GM12878 (cell line): ENCODE measurements at regions not wholly inside any gene's neighbourhood (a gene's known extent, or its start where the extent isn't known, plus 50 kb on each side); places are given as distances from the start of the nearest gene placed in this dataset.

Experiments used
- ATAC-seq: fragments of 200-7000 bp; cut with Tn5 transposase; 3 replicates; pipeline ENCODE4 v1.9.1; 2020; ENCODE audit warnings: mild to moderate bottlenecking, moderate library complexity
- BruUV-seq: library from RNA; stranded (reverse); fragments of 400-500 nt; replicated peaks from 2 replicates; lab custom pipeline; 2021; lab: Mats Ljungman, UMichigan
- CTCF ChIA-PET: fragments of 300-600 bp; sonication (Branson Sonifier 250); formaldehyde crosslinking; extraction: SDS; loops from one replicate; lab custom pipeline; 2021; ENCODE audit warnings: inconsistent platforms; lab: Yijun Ruan, JAX
- POLR2A ChIA-PET: fragments of 350-600 bp; formaldehyde crosslinking; extraction: SDS; loops from one replicate; lab custom pipeline; 2021; ENCODE audit warnings: inconsistent platforms; lab: Charles Lee
- RAD21 ChIA-PET: fragments of 300-600 bp; sonication (Branson Sonifier 250); formaldehyde crosslinking; loops from one replicate; lab custom pipeline; 2023; ENCODE audit warnings: antibody characterized with exemption; ENCODE audit not compliant: unreplicated experiment; lab: Charles Lee
- SMC1A ChIA-PET: fragments of 300-600 bp; sonication (Branson Sonifier 250); formaldehyde crosslinking; loops from one replicate; lab custom pipeline; 2023; ENCODE audit not compliant: unreplicated experiment, uncharacterized antibody; lab: Charles Lee
- DNase-seq: peaks from one replicate; pipeline ENCODE4 v3.0.0-alpha.2; 2011; ENCODE audit warnings: low read depth, low spot score
- FAIRE-seq: peaks from 3 replicates; lab custom pipeline; 2011; peaks lifted over from hg19 to GRCh38; lab: Jason Lieb, UNC
- H2AFZ ChIP-seq: 2 replicates; pipeline ENCODE4 v1.6.0; 2011; ENCODE audit warnings: low read depth, low read length, control low read depth; ENCODE audit not compliant: control insufficient read depth
- H3K27ac ChIP-seq: 2 replicates; pipeline ENCODE4 v1.5.1; 2011; ENCODE audit warnings: control low read depth; ENCODE audit not compliant: control insufficient read depth, insufficient read depth
- H3K27me3 ChIP-seq, 2 experiments: replicated peaks in 1 of 2; 2 replicates each; pipeline versions ENCODE4 v1.6.0 to v1.6.1; 2011; ENCODE audit warnings: low read length in 1 of 2; ENCODE audit not compliant: control insufficient read depth in 2 of 2, insufficient read depth in 2 of 2
- H3K36me3 ChIP-seq, 2 experiments: 2 replicates each; pipeline ENCODE4 v1.5.1; 2011; ENCODE audit warnings: low read length in 1 of 2; ENCODE audit not compliant: control insufficient read depth in 2 of 2, insufficient read depth in 2 of 2
- H3K4me1 ChIP-seq: 2 replicates; pipeline ENCODE4 v1.6.1; 2011; ENCODE audit warnings: mild to moderate bottlenecking, low read length, moderate library complexity, mixed read lengths; ENCODE audit not compliant: control insufficient read depth, insufficient read depth
- H3K4me2 ChIP-seq: 2 replicates; pipeline ENCODE4 v1.6.0; 2011; ENCODE audit warnings: control low read depth; ENCODE audit not compliant: control insufficient read depth, insufficient read depth
- H3K4me3 ChIP-seq: fragments of 200-600 bp; sonication (generic); 2 replicates; pipeline ENCODE4 v1.5.1; 2016
- H3K79me2 ChIP-seq: 2 replicates; pipeline ENCODE4 v1.6.0; 2011; ENCODE audit warnings: low read length; ENCODE audit not compliant: control insufficient read depth, insufficient read depth
- H3K9ac ChIP-seq: 2 replicates; pipeline ENCODE4 v1.8.0; 2011; ENCODE audit warnings: low read length, control low read depth, mixed read lengths; ENCODE audit not compliant: control insufficient read depth, insufficient read depth
- H3K9me3 ChIP-seq: replicated peaks from 3 replicates; pipeline ENCODE4 v1.5.1; 2011; ENCODE audit warnings: mild to moderate bottlenecking, low read length; ENCODE audit not compliant: control insufficient read depth, insufficient read depth
- H4K20me1 ChIP-seq: 2 replicates; pipeline ENCODE4 v1.6.0; 2011; ENCODE audit not compliant: control insufficient read depth, insufficient read depth
- BCLAF1 ChIP-seq: fragments of 450-650 bp; IDR thresholded peaks from 2 replicates; pipeline ENCODE4 v1.6.1; 2017; ENCODE audit warnings: antibody characterized with exemption, mild to moderate bottlenecking, moderate library complexity
- CBFB ChIP-seq: IDR thresholded peaks from 2 replicates; pipeline ENCODE4 v1.6.1; 2016; ENCODE audit warnings: antibody characterized with exemption, low read depth
- CREB1 ChIP-seq: IDR thresholded peaks from 2 replicates; pipeline ENCODE4 v1.6.1; 2012; ENCODE audit warnings: low read depth, mild to moderate bottlenecking, inconsistent platforms
- E2F4 ChIP-seq: IDR thresholded peaks from 2 replicates; pipeline ENCODE4 v1.6.1; 2012; ENCODE audit warnings: low read depth, low read length, improper control_type of control experiment
- NR2C1 ChIP-seq: fragments of 450-650 bp; IDR thresholded peaks from 2 replicates; pipeline ENCODE4 v1.6.1; 2017; ENCODE audit warnings: antibody characterized with exemption, mild to moderate bottlenecking, moderate library complexity
- PAX8 ChIP-seq: fragments of 450-650 bp; IDR thresholded peaks from 2 replicates; pipeline ENCODE4 v1.6.1; 2017; ENCODE audit warnings: mild to moderate bottlenecking, moderate library complexity
- PML ChIP-seq: IDR thresholded peaks from 2 replicates; pipeline ENCODE4 v1.6.1; 2012; ENCODE audit warnings: low read length, inconsistent platforms
- SMARCA5 ChIP-seq: fragments of 450-650 bp; IDR thresholded peaks from 2 replicates; pipeline ENCODE4 v1.6.1; 2017; ENCODE audit warnings: mild to moderate bottlenecking
- SP1 ChIP-seq: IDR thresholded peaks from one replicate; pipeline ENCODE4 v1.6.1; 2011; ENCODE audit warnings: low read depth, low read length
- TBL1XR1 ChIP-seq: IDR thresholded peaks from 2 replicates; pipeline ENCODE4 v1.6.1; 2012; ENCODE audit warnings: low read depth, low read length, improper control_type of control experiment
- ZNF592 ChIP-seq: fragments of 450-650 bp; IDR thresholded peaks from 2 replicates; pipeline ENCODE4 v1.6.1; 2017; ENCODE audit warnings: mild to moderate bottlenecking, moderate library complexity
- WGBS: methylation state at CpG from one replicate; pipeline ENCODE4 v1.1.6; 2016; ENCODE audit warnings: low lambda C conversion rate; ENCODE audit not compliant: insufficient replicate concordance, insufficient coverage; ENCODE audit errors: missing lambda C conversion rate; 5-methylcytosine and 5-hydroxymethylcytosine counted together
- in situ Hi-C: fragments of 300-500 bp; cut with MboI; formaldehyde crosslinking; loops from 9 replicates; pipeline ENCODE4 v1.14.3; 2018; ENCODE audit warnings: mixed read lengths
- intact Hi-C: fragments of 100-400 bp; cut with micrococcal nuclease; formaldehyde crosslinking; loops from one replicate; pipeline ENCODE4 v1.14.2; 2022; ENCODE audit not compliant: unreplicated experiment
- TF ChIP-seq, protein P1 (sequence below): fragments of 450-650 bp; IDR thresholded peaks from 2 replicates; pipeline ENCODE4 v1.6.1; 2016; ENCODE audit warnings: mild to moderate bottlenecking

- H2AFZ ChIP-seq, result no peak overlapping the region
- POLR2A ChIA-PET, result no interaction called here
- no TSS peak for BruUV-seq
- H3K9ac ChIP-seq, result no peak overlapping the region
- H3K4me3 ChIP-seq, result no peak overlapping the region
- H3K27ac ChIP-seq, result no peak overlapping the region
- WGBS, result 22% methylated on average over 2 of the region's 2 CpGs
- no peaks in the 10 kb centered on the region for H3K79me2 ChIP-seq
- no peaks in the 10 kb centered on the region for H4K20me1 ChIP-seq
- H3K36me3 ChIP-seq, result no peaks in the 10 kb centered on the region
- RAD21 ChIA-PET, result no interaction called here
- in situ Hi-C loops (no loop called here), intact Hi-C loops (no loop called here)
- no peak overlapping the region for H3K4me2 ChIP-seq
- H3K9me3 ChIP-seq, result no peaks in the 10 kb centered on the region
- SMC1A ChIA-PET, result no interaction called here
- H3K27me3 ChIP-seq, result no peaks in the 10 kb centered on the region
- CTCF ChIA-PET, result no interaction called here
- TF ChIP-seq PAX8 (no peak), BCLAF1 (no peak), TBL1XR1 (no peak), E2F4 (no peak), SP1 (no peak), SMARCA5 (no peak), PML (no peak), CREB1 (no peak), CBFB (no peak), NR2C1 (no peak), ZNF592 (no peak)
- TF ChIP-seq, protein P1, sequence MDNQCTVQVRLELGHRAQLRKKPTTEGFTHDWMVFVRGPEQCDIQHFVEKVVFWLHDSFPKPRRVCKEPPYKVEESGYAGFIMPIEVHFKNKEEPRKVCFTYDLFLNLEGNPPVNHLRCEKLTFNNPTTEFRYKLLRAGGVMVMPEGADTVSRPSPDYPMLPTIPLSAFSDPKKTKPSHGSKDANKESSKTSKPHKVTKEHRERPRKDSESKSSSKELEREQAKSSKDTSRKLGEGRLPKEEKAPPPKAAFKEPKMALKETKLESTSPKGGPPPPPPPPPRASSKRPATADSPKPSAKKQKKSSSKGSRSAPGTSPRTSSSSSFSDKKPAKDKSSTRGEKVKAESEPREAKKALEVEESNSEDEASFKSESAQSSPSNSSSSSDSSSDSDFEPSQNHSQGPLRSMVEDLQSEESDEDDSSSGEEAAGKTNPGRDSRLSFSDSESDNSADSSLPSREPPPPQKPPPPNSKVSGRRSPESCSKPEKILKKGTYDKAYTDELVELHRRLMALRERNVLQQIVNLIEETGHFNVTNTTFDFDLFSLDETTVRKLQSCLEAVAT, result no peak
- peaks cover 7% of the 10 kb centered on the region; the same call in 1 of the 2 replicates for H3K4me1 ChIP-seq
- FAIRE-seq, result no peak
- ATAC-seq, result no peak
- DNase-seq, result no peak
These were observed 183.8 kb upstream of the SOX9 start for GRCh38 chr17:71936977-71937376.
